Amygdala (tissue), 56 donors: ENCODE measurements at regions not wholly inside any gene's neighbourhood (a gene's known extent, or its start where the extent isn't known, plus 50 kb on each side); places are given as distances from the start of the nearest gene placed in this dataset.

Experiments
- DNase-seq, 56 donors: peaks; one replicate each; lab custom pipeline; 2025; lab: John Stamatoyannopoulos, UW

DNA sequence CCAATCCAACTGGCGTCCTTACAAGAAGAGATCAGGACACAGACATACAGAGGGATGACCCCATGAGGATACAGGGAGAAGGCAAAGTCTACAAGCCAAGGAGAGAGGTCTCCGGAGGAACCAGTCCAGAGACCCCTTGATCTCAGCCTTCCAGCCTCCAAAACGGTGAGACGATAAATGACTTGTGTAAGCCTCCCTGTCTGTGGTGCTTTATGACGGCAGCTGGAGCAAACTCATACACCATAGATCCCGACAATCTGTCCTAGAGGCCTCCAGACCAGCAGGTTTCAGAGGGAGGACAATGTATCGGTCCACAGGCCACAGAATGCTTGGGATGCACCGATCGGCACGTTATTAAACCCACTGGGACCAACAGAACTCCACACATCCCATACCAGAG is 383.3 kb downstream of the SHANK2 start:
- DNase-seq: no peak

- no peak for DNase-seq
Observed at GRCh38 chr11:70871881-70872280, 380.5 kb downstream of the SHANK2 start.

GRCh38 chr11:70872299-70872698 is 380.1 kb downstream of the SHANK2 start:
- DNase-seq: no peak

DNA sequence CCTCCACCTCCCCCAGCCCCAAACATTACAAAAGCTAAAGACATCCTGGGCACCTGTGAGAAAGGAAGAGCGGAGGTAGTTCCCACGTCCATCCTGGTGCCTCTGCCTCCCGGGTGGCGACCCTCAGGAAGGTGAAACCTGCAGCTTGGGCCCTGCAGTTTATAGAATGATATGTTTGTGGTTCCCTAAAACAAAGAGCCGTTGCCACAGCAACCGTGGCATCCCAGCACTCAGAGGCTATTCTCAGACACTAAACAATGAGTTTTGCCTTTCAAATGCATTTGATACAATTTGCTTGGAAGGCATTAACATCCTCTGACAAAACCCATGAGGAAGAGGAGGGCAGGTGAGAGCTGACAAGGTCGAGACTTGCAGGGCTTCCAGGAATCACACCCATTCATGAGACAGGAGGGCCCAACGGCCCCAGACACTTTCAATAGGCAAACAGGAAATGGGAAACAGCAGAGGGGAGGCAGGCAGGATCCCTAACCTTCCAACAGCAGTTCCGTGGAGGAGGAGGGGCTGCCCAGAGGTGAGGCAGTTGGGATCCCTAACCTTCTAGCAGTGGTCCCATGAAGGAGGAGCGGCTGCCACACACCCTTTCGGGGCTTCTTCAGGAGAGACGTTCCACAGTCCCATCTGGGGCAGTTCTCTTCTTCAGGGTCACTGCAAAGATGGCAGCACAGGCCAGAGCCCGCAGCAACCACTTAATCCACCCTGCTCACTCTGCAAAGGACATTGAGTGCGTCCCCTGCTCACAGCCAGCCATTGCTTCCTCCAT is 379.2 kb downstream of the SHANK2 start:
- peak in 7 of 56 donors; percentile 4 to 33 (median 7) for DNase-seq

- no peak for DNase-seq
Observed at GRCh38 chr11:70873736-70874412, 378.5 kb downstream of the SHANK2 start.

DNA sequence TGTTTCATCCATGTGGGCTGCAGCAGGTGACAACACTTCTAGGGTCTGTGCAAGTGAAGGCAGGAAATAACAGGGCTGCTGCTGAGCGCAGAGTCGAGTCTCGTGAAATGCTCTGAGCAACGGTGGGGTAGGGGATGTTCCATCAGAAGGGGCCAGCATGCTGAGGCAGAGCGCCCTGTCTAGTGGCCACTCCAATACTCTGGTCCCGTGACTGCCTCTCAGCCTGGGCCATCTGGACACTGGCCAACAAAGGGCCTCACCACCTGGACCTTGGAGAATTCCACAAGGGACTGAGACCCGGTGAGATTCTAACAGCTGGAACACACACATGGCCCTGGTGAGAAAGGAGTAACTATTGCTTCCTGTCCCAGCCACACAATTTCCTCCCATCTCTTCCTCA is 375.7 kb downstream of the SHANK2 start:
- no peak for DNase-seq

DNA sequence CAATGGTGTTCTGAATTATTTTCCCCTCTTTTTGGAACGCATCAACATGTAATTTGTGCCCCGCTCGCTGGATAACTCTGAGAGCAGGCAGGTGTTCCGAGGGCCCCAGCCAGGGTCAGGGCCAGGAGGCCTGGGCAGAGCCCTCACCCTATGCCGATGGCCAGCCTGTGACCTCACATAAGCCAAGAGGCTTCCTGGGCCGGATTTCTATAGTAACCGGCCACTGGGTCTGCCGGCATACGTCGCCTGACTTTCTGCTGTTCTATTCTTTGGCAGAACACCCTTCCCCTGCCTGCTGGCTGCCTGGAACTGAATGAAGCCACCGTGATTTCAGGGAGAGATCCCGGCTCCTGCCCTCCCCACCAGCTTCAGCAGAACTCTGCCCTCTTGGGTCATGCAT is 375.2 kb downstream of the SHANK2 start:
- DNase-seq: no peak

DNA sequence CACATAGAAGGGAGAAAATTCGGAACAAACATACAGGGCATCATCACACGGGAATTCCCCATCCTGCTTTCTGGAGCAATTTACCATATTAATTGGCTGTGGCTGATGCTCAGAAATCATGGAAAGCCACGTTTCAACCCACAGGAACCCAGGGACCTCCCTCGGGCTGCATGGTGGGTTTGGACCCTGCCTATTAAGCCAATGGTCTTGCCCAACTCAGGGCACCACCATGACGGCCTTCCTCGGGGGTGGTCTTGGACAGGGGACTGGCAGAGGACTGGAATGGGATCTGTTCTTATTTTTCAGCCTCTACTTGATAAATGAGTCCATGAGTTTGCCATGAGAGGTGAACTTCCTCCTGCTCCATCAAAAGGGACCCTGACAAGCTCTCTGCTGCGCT is 374.0 kb downstream of the SHANK2 start:
- no peak for DNase-seq

DNA sequence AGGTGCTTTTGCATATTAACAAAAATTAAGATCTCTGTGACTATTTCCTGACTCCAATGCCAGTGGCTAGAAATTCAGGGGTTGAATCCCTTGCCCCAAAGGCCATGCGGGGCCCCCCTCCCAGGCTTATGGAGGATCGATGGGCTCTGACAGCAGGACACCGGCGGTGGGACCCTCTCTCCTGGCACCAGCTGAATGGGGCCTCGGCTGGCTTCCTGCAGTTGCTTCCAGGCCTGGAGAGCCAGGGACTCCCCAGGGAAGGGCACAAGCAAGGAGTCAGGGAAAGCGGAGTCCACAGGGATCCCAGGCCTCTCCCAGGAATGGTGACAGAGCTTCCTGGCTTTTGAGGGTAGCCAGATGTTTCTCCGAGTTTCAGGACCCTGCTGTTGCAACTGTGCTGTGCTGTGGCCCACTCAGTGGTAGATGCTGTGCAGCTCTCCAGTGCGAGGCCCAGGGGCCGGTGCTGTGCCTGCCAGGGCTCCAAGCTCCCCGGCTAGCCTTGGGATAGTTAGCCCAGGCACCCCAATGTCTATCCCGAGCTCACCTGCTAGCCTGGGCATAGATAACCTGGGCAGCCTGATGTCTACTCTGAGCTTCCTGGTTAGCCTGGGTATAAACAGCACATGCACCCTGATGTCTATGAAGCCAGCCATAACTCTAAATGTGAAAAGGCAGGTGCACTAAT is 372.6 kb downstream of the SHANK2 start:
- DNase-seq: no peak

- DNase-seq: no peak
Observed at GRCh38 chr11:70880416-70880815, 372.0 kb downstream of the SHANK2 start.

- no peak for DNase-seq
Observed at GRCh38 chr11:70881948-70882715, 370.2 kb downstream of the SHANK2 start.

GRCh38 chr11:70882716-70883085 is 369.7 kb downstream of the SHANK2 start:
- no peak for DNase-seq

GRCh38 chr11:70883323-70883940 is 368.9 kb downstream of the SHANK2 start:
- DNase-seq: no peak

- no peak for DNase-seq
Observed at GRCh38 chr11:70883973-70884623, 368.3 kb downstream of the SHANK2 start.

- peak in 6 of 56 donors; percentile 9 to 31 (median 22) for DNase-seq
Observed at GRCh38 chr11:70885281-70886231, 366.8 kb downstream of the SHANK2 start.

GRCh38 chr11:70886256-70886655 is 366.1 kb downstream of the SHANK2 start:
- DNase-seq: no peak

DNA sequence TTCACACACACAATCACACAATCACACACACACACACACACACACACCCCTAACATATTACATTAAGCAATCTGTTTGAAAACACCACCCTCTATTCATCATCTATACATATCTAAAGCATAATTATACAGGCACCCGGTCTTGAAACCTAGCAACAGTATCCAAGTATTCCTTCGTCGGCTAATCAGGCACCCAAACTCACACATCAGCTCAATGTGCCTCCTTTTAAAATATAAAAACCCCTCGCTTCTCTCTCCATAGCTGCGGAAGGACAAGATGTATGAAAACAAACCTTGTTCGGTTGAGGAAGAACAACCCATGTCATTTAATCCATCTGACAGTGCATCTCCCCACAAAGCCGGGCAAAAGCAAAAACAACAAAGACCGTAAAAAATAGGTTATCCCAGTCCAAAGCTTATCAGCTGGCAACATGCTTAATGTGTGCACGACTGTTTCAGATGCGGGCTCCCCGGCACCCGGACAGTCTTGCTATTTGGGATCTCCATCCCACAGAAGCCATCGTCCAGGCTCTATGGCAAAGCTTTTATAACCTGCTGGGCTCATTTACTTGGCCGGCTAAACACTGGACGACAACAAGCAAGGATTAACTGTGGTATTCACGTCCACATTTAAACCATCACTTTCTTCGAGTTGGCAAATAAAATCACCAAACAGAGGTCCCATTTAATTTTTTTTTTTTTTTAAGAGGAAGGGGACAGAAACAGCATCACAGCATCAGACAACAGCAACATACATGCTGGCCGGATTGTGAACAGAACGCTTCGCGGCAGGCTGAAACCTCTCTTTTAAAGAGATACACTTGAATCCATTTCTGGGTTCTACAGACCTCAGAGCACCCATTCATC is 365.5 kb downstream of the SHANK2 start:
- peak in 2 of 56 donors; percentile 14 to 22 for DNase-seq

DNA sequence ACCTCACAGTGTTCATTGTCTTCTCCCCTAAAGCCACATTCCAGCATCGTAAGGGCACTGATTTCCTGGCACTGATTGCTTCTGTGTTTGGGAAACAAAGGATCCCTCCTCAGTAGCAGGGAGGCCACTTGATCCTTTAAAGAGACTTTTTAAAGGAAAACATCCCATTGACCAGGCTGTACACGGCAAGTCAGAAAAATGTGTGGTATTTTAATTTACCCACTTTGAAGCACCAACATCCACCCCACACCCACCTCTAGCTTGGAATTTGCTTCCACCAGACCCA is 364.9 kb downstream of the SHANK2 start:
- no peak for DNase-seq
